ENCODE measurements at regions not wholly inside any gene's neighbourhood (a gene's known extent, or its start where the extent isn't known, plus 50 kb on each side); places are given as distances from the start of the nearest gene placed in this dataset.

DNA sequence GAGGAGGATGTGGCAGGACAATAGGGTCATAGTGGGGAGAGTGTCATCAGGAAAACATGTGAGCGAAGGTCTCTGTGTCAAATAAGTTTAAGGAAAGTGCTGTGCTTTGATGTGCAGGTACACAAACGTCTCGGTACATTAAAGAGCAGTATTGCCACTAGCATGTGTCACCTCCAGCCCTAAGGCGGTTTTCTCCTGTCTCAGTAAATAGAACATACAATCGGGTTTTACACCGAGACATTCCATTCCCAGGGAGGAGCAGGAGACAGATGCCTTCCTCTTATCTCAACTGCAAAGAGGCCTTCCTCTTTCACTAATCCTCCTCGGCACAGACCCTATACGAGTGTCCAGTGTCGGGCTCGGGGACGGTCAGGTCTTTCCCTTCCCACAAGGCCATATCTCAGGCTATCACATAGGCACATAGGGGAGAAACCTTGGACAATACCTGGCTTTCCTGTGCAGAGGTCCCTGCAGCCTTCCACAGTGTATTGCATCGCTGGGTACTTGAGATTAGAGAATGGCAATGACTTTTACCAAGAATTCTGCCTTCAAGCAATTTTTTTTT is 684.5 kb downstream of the PDHA2 start:
- Mint-ChIP-seq H3K9me3 (peaks cover 25% of the 10 kb centered on the region), H3K4me1 (ENCODE audit: low read depth) (no peaks in the 10 kb centered on the region), H3K27ac (no peak overlapping the region), H3K27me3 (ENCODE audit: insufficient read depth) (peaks cover 2% of the 10 kb centered on the region; the same call in 1 of the 2 replicates), H3K36me3 (ENCODE audit: low read depth) (no peaks in the 10 kb centered on the region), H3K4me3 (no peak overlapping the region)
- TF ChIP-seq, protein P1, sequence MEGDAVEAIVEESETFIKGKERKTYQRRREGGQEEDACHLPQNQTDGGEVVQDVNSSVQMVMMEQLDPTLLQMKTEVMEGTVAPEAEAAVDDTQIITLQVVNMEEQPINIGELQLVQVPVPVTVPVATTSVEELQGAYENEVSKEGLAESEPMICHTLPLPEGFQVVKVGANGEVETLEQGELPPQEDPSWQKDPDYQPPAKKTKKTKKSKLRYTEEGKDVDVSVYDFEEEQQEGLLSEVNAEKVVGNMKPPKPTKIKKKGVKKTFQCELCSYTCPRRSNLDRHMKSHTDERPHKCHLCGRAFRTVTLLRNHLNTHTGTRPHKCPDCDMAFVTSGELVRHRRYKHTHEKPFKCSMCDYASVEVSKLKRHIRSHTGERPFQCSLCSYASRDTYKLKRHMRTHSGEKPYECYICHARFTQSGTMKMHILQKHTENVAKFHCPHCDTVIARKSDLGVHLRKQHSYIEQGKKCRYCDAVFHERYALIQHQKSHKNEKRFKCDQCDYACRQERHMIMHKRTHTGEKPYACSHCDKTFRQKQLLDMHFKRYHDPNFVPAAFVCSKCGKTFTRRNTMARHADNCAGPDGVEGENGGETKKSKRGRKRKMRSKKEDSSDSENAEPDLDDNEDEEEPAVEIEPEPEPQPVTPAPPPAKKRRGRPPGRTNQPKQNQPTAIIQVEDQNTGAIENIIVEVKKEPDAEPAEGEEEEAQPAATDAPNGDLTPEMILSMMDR (IDR thresholded peaks at IDR 0.05), result no peak
- no peak for DNase-seq

DNA sequence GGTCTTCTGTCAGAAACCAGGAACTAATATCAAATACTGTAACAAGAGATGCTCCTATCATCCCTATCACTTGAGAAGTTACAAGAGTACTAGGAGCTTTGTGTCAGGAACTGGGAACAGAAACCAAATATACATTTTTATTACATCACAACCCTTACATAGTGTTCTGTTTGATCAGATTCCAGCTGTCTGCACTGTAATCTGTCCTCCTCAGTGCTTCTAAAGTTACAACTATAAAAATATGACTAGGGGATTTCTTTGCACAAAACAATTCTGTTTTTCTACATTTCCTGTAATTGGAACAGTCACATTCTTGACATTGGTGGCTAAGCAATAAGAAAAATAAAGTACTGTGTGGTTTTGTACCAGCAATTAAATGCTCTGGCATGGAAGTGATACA is 686.0 kb downstream of the PDHA2 start:
- Mint-ChIP-seq H3K9me3 (peaks cover 21% of the 10 kb centered on the region), H3K4me3 (no peak overlapping the region), H3K4me1 (ENCODE audit: low read depth) (no peaks in the 10 kb centered on the region), H3K27me3 (ENCODE audit: insufficient read depth) (peaks cover 2% of the 10 kb centered on the region; the same call in 1 of the 2 replicates), H3K27ac (no peak overlapping the region), H3K36me3 (ENCODE audit: low read depth) (no peaks in the 10 kb centered on the region)
- TF ChIP-seq, protein P1 (IDR thresholded peaks at IDR 0.05), result no peak
- DNase-seq, result no peak

DNA sequence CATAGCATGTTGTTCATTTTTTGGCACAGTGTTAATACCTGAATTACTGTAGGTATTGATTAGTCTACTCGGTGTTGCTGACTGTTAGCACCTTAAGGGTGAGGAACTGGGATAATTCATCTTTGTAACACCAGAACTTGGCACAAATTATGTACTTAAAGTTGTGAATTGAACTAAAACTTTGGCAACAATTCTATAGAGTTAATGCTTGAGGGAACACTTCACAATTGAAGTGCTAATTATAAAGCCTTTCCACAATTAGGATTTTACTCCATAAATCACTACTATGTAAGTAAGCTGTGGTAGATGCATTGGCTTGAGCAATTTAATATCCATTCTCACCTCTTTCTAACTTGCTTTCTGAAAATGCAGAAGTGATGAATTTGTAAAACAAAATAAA is 686.7 kb downstream of the PDHA2 start:
- DNase-seq, result no peak
- Mint-ChIP-seq H3K9me3 (peaks cover 19% of the 10 kb centered on the region), H3K27me3 (ENCODE audit: insufficient read depth) (peaks cover 2% of the 10 kb centered on the region; the same call in 1 of the 2 replicates), H3K4me3 (no peak overlapping the region), H3K27ac (no peak overlapping the region), H3K36me3 (ENCODE audit: low read depth) (no peaks in the 10 kb centered on the region), H3K4me1 (ENCODE audit: low read depth) (no peaks in the 10 kb centered on the region)
- TF ChIP-seq, protein P1 (IDR thresholded peaks at IDR 0.05), result no peak

DNA sequence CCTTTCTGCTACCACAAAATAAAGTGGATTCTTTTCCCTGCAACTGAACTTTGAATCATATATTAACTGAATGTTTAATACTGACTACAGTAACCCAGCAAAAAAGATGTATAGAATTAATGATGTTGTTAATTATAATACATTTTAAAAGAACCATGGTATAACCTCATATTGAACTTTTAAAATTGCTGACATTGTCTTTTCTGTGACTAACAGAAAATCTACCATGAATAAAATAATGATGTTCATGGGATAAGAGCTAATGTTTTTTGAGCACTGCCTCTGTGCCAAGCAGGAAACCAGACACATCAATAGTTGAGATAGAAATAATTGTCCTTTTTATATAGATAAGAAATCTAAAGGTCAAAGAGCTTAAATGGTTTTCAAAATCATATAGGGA is 691.9 kb downstream of the PDHA2 start:
- Mint-ChIP-seq H3K27ac (no peak overlapping the region), H3K4me3 (no peak overlapping the region), H3K36me3 (ENCODE audit: low read depth) (peaks cover 6% of the 10 kb centered on the region; the same call in 1 of the 2 replicates), H3K27me3 (ENCODE audit: insufficient read depth) (no peaks in the 10 kb centered on the region), H3K9me3 (peaks cover 21% of the 10 kb centered on the region), H3K4me1 (ENCODE audit: low read depth) (no peaks in the 10 kb centered on the region)
- TF ChIP-seq, protein P1 (IDR thresholded peaks at IDR 0.05), result no peak
- DNase-seq, result no peak

DNA sequence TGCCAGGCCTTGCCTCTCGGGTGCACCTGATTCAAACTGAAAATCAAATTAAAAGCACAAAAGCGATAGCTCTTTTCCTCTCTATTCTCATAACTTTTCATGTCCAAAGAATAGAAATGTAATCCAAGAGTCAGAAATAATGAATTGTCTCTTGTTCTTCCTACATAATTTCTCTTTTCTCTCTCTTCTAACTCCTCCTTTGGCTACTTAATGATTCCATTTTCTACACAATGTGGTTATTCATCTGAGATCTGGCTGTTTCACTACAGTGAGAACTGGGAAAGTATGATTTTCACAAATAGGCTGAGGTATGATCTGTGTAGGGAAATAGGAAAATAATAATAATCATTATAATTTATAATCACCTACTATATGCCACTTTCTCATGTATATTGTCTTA is 703.5 kb downstream of the PDHA2 start:
- H3K36me3 Mint-ChIP-seq (ENCODE audit: low read depth), result no peaks in the 10 kb centered on the region

More for the DNA sequence above, 703.5 kb downstream of the PDHA2 start:
- Mint-ChIP-seq H3K9me3 (peaks cover 18% of the 10 kb centered on the region), H3K4me1 (ENCODE audit: low read depth) (no peaks in the 10 kb centered on the region), H3K27ac (no peak overlapping the region), H3K4me3 (no peak overlapping the region), H3K27me3 (ENCODE audit: insufficient read depth) (no peaks in the 10 kb centered on the region; the same call in 1 of the 2 replicates)
- TF ChIP-seq, protein P1 (IDR thresholded peaks at IDR 0.05), result no peak
- no peak for DNase-seq
